ENCODE measurements at regions not wholly inside any gene's neighbourhood (a gene's known extent, or its start where the extent isn't known, plus 50 kb on each side); places are given as distances from the start of the nearest gene placed in this dataset.

DNA sequence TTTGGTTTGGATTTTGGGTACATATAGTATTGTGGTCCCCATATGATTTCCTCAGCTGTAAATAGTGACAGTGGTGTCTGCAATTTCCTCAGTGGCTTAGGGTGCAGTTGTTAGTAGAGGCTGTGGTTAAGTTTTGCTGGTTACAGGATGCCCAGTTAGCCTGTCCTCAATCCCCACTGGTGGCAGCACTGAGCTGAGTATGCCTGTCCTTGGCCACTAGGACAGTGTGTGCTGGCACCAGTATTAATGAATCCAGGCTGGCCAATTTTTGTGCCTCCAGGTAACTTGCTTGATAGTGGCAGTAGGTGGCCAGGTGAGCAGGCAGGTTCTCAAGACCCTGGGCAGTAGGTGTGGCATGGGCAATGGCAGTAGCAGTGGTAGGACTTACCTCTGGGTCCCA, 973.1 kb downstream of the TMEM182 start:
- no peak for DNase-seq

DNA sequence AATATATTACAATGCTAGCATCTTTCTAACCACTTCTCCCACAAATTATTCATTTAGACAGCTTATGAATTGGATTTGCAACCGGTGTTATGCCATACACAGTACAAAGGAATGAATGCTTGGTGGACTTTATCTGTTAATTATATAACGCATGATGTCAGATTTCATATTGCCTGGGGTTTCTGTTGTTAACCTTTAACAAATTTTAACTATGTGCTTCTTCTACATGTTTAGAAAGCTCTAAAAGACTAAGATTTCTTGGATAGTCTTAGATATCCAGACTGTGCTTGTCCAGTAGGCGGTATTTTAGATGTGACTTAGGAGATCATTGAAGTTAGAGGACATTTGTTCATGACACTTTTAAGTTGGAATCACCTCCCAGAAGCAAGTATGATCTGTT, 976.3 kb downstream of the TMEM182 start:
- no peak for DNase-seq

GRCh38 chr2:103738606-103739005, 976.8 kb downstream of the TMEM182 start:
- DNase-seq = no peak

DNA sequence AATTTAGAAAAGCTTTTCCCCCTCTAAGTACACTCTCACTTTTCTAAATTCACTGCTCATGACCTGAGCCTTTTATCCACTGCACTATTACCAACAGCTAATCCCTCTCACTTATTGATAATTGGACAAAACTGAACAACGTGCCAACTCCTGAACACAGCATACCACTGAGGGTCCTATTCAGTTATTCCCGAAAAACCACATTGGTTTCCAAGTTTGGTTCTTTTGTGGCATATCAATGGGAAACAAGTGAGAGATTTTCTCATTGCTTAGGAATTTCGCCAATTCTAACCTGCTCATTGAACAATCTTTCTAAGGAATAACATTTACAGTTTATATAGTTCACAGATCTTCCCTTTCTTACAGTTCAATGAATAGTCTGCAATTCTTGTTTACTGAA, 977.4 kb downstream of the TMEM182 start:
- no peak for DNase-seq

- no peak for DNase-seq
These were observed 978.1 kb downstream of the TMEM182 start for GRCh38 chr2:103739921-103740320.

DNA sequence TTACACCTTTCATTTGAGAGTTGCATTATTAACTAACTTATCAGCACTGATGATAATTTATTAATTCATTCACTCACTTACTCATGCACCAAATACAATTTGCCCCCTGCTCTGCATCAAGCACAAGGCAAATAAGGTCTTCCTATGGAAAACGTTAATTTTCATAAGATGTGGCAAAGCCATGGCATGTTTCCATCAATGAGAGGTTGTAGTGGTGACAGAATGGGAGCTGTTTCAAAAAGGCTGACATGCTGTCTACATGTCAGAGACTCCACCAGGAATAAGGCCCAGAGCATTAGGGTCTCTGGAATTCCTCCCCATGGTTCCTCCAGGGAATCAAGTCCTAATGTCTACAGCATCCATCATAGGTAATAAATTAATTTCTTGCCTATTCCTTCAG, 978.8 kb downstream of the TMEM182 start:
- DNase-seq = no peak

GRCh38 chr2:103743195-103743594, 981.4 kb downstream of the TMEM182 start:
- no peak for DNase-seq

DNA sequence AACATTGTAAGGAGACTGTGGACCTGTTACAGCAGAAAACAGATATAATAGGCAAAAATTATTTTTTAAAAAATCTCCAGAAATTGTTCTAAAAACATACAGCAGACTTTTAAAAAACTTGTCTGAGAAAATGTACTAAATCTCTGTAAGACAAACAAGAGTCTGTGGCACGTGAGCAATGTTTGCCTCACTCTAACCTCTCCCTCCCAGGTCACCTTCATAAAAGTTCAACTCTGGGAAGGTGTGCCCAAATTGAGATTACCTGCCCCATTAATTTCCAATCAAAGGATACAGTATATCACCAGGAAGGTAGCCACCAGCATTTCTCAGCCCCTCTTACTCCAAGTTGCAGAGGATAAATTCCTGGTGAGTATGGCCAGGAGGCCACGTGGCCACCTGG, 992.7 kb downstream of the TMEM182 start:
- DNase-seq = no peak

DNA sequence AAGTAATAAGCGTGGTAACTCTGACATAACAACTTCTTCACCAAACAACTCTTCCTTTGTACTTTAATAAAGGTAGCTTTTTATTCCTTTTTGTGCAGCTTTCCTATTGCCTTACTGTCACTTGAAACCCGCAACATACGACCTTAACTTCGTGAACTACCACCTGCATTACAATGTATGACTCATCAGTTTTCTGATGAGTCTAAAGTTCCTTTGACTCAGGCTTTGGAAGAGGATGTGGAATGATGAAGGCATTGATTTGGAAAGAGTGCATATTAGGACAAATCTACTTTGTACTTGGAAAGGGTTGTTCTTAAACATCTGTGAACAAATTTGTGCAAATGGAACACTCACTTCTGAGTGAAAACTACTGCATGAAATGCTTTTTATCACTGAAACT, 1012.1 kb downstream of the TMEM182 start:
- DNase-seq = no peak

- no peak for DNase-seq
These were observed 1018.4 kb downstream of the TMEM182 start for GRCh38 chr2:103780088-103780702.

- DNase-seq = no peak
These were observed 1019.5 kb downstream of the TMEM182 start for GRCh38 chr2:103781313-103781712.

GRCh38 chr2:103784261-103784660, 1022.4 kb downstream of the TMEM182 start:
- no peak for DNase-seq

GRCh38 chr2:103785432-103785831, 1023.6 kb downstream of the TMEM182 start:
- DNase-seq = no peak

GRCh38 chr2:103785956-103786355, 1024.1 kb downstream of the TMEM182 start:
- no peak for DNase-seq

GRCh38 chr2:103788389-103788788, 1026.6 kb downstream of the TMEM182 start:
- DNase-seq = no peak

DNA sequence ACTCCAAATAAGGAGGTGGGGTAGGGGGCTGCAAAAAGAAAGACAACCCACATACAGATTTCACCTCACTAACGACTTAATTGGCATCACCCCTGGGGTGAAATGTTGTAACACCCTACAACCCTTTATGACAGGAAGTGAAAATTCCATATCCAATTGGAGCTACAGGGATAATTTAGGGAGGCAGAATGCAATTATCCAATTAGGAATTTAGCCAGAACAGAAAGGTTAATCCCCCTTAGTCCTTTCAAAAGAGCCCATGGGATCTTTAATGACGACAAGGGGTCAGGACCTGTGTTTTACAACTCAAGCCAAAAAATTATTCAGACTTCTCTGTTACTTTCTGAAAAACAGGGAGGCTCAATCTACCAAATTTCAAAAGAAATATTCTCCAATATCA, 1027.1 kb downstream of the TMEM182 start:
- DNase-seq = no peak

GRCh38 chr2:103789381-103790095, 1027.7 kb downstream of the TMEM182 start:
- DNase-seq = no peak

GRCh38 chr2:103792042-103792441, 1030.2 kb downstream of the TMEM182 start:
- DNase-seq = no peak

- DNase-seq = no peak
These were observed 1036.5 kb downstream of the TMEM182 start for GRCh38 chr2:103798291-103798690.

DNA sequence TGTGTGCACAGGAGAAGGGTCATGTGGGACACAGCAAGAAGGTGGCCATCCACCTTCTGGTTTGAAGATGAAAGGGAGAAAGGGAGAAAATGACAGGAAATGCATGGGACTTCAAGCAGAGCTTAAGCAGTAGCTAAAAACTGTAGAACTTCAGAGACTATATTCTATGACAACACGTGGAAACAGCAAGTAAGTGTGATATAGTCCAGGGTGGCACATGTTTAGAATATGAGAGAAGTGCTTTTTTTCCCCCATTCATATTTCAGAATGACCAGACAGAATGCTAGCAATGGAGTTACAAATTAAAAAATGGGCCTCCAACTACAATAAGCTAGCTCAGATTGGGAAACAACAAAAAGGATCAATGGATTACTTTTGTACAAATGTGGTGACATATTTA, 1042.2 kb downstream of the TMEM182 start:
- no peak for DNase-seq

DNA sequence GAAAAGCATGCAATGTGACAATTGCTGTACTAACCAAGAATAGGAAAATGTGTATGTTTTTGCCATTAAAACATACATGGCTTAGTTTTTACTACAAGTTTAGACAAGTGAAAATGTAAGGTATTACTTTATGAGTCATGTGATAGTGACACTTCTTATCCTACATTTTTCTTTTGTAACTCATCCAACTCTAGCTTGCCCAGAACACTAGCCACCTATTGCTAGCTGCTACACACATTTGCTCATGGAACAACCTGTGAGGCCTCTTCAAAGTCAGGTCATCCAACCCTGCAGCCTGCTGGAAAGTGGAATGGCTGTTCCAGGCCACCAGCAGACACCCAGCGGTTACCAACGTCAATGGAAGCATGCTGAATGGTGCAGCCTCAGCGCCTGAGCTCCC, 1043.9 kb downstream of the TMEM182 start:
- no peak for DNase-seq

- DNase-seq = no peak
These were observed 1045.1 kb upstream of the POU3F3 start for GRCh38 chr2:103808814-103809213.

GRCh38 chr2:103809415-103809814, 1044.5 kb upstream of the POU3F3 start:
- no peak for DNase-seq

- DNase-seq = no peak
These were observed 1043.9 kb upstream of the POU3F3 start for GRCh38 chr2:103809941-103810441.

DNA sequence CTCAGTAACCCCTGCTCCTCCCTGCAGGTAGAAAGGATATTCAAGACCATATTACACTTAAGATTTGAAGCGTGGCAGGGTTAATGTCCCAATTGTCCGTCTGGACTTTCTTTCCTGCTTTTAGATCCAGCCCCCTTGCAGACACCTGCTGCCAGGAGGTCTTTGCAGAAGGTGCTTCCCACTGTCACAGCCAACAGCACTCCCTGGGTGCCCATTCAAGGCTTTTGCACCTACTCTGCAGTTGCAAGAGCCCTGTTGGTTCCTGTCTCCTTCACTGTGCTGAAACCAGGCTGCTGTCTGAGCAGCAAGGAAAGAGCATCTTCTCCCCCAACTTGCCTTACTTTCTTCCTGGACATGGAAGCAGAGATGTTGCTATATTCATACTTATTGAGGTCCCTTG, 1043.0 kb upstream of the POU3F3 start:
- no peak for DNase-seq

Data from activated CD4-positive, alpha-beta T cell treated with anti-CD3 and anti-CD28 coated beads, Interleukin-2, amount 50 U/mL, for 16 hours (primary cell).